Panc1 (cell line): ENCODE measurements at regions not wholly inside any gene's neighbourhood (a gene's known extent, or its start where the extent isn't known, plus 50 kb on each side); places are given as distances from the start of the nearest gene placed in this dataset.

Experiments
- ATAC-seq: fragments of 200-7000 bp; cut with Tn5 transposase; 2 replicates; pipeline ENCODE4 v1.9.1; 2020; ENCODE audit warnings: mild to moderate bottlenecking, moderate library complexity
- BruUV-seq: library from RNA; stranded (reverse); fragments of 400-500 nt; replicated peaks from 2 replicates; lab custom pipeline; 2021; lab: Mats Ljungman, UMichigan
- CTCF ChIA-PET: fragments of 300-600 bp; sonication (Branson Sonifier 250); formaldehyde crosslinking; loops from one replicate; lab custom pipeline; 2022; ENCODE audit warnings: antibody characterized with exemption; lab: Charles Lee
- POLR2A ChIA-PET: fragments of 300-600 bp; sonication (Branson Sonifier 250); formaldehyde crosslinking; loops from one replicate; lab custom pipeline; 2022; ENCODE audit warnings: antibody characterized with exemption; lab: Charles Lee
- DNase-seq: peaks from one replicate; pipeline ENCODE4 v3.0.0-alpha.2; 2010; ENCODE audit warnings: low read depth, low spot score
- H3K27ac ChIP-seq: 2 replicates; pipeline ENCODE4 v1.5.1; 2011; ENCODE audit warnings: mild to moderate bottlenecking, low read length, inconsistent platforms
- H3K27me3 ChIP-seq: fragments of 200-500 bp; sonication (Bioruptor generic); 2 replicates; pipeline ENCODE4 v1.6.0; 2014; ENCODE audit warnings: low read length, inconsistent platforms; ENCODE audit not compliant: control insufficient read depth, insufficient read depth
- H3K36me3 ChIP-seq: fragments of 200-500 bp; sonication (Bioruptor generic); 2 replicates; pipeline ENCODE4 v1.5.1; 2014; ENCODE audit warnings: inconsistent platforms, mild to moderate bottlenecking, low read length, moderate library complexity; ENCODE audit not compliant: control insufficient read depth, insufficient read depth
- H3K4me1 ChIP-seq: 2 replicates; pipeline ENCODE4 v1.5.1; 2011; ENCODE audit warnings: inconsistent platforms, mild to moderate bottlenecking, low read length, moderate library complexity; ENCODE audit not compliant: control insufficient read depth, insufficient read depth
- H3K4me3 ChIP-seq, 2 experiments: 2 replicates each; pipeline ENCODE4 v1.5.1; 2011 to 2012; ENCODE audit warnings: low read depth in 2 of 2, low read length in 2 of 2, mild to moderate bottlenecking in 2 of 2, inconsistent platforms in 1 of 2, moderate library complexity in 1 of 2
- H3K9me3 ChIP-seq: fragments of 200-500 bp; sonication (Bioruptor generic); 2 replicates; pipeline ENCODE4 v1.5.1; 2014; ENCODE audit warnings: low read depth, mild to moderate bottlenecking, inconsistent platforms, low read length, moderate library complexity; ENCODE audit not compliant: control insufficient read depth, insufficient read depth
- CTCF ChIP-seq: fragments of 450-650 bp; IDR thresholded peaks from 2 replicates; pipeline ENCODE4 v1.5.1; 2017; ENCODE audit warnings: mild to moderate bottlenecking
- POLR2AphosphoS5 ChIP-seq: IDR thresholded peaks from 2 replicates; pipeline ENCODE4 v1.6.1; 2012; ENCODE audit warnings: mild to moderate bottlenecking, low read depth, low read length, moderate library complexity
- SIN3A ChIP-seq: IDR thresholded peaks from 2 replicates; pipeline ENCODE4 v1.6.1; 2012; ENCODE audit warnings: low read depth, mild to moderate bottlenecking, low read length, moderate library complexity, borderline replicate concordance; ENCODE audit not compliant: insufficient read depth
- TCF7L2 ChIP-seq: IDR thresholded peaks from 2 replicates; pipeline ENCODE4 v1.6.1; 2011; ENCODE audit warnings: mild to moderate bottlenecking, low read depth, low read length, inconsistent platforms
- in situ Hi-C: cut with HindIII; loops from 2 replicates; pipeline ENCODE4 v1.10.0; 2016; ENCODE audit warnings: low sequenced_read_pairs, low pct_unique_long_range_greater_than_20kb
- intact Hi-C: fragments of 100-400 bp; cut with micrococcal nuclease; formaldehyde crosslinking; loops from one replicate; pipeline ENCODE4 v1.10.0; 2022; ENCODE audit not compliant: unreplicated experiment
- TF ChIP-seq, protein P1 (sequence below), 2 experiments: IDR thresholded peaks; 2 replicates each; pipeline ENCODE4 v1.6.1; 2011 to 2012; ENCODE audit warnings: low read depth in 2 of 2, control low read depth in 1 of 2, low read length in 1 of 2, mild to moderate bottlenecking in 1 of 2, moderate library complexity in 1 of 2; ENCODE audit not compliant: insufficient read depth in 1 of 2

DNA sequence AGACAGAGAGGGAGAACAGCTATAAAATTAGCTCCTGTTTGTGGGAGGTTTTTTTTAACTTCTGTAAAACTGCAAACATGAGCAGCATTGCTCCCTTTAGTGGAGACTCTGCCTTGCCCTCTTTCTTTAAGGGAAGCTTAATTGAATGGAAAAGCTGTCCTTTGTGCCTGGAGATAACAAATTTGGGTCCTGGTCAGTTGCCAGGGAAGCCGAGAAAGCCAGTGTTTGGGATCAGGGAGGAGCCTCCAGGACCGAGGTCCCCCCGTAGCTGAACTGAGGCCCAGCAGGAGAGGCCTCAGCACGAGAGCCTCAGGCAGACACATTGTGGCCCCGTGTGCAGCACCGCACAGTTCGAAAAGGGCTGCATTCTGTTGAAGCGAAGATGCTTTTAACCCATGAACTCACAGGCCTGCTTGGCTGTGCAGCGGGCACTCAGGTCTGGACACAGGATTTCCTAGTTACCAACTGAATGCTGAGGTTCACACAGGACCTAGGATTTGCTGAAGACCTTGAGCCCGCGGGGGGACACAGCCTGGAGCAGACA, 369.7 kb downstream of the DCDC2C start:
- no TSS peak for BruUV-seq
- no peak for DNase-seq
- CTCF ChIA-PET, result no interaction called here
- no peak for TF ChIP-seq SIN3A
- no peak for TF ChIP-seq TCF7L2
- no peak for TF ChIP-seq CTCF
- TF ChIP-seq, protein P1, sequence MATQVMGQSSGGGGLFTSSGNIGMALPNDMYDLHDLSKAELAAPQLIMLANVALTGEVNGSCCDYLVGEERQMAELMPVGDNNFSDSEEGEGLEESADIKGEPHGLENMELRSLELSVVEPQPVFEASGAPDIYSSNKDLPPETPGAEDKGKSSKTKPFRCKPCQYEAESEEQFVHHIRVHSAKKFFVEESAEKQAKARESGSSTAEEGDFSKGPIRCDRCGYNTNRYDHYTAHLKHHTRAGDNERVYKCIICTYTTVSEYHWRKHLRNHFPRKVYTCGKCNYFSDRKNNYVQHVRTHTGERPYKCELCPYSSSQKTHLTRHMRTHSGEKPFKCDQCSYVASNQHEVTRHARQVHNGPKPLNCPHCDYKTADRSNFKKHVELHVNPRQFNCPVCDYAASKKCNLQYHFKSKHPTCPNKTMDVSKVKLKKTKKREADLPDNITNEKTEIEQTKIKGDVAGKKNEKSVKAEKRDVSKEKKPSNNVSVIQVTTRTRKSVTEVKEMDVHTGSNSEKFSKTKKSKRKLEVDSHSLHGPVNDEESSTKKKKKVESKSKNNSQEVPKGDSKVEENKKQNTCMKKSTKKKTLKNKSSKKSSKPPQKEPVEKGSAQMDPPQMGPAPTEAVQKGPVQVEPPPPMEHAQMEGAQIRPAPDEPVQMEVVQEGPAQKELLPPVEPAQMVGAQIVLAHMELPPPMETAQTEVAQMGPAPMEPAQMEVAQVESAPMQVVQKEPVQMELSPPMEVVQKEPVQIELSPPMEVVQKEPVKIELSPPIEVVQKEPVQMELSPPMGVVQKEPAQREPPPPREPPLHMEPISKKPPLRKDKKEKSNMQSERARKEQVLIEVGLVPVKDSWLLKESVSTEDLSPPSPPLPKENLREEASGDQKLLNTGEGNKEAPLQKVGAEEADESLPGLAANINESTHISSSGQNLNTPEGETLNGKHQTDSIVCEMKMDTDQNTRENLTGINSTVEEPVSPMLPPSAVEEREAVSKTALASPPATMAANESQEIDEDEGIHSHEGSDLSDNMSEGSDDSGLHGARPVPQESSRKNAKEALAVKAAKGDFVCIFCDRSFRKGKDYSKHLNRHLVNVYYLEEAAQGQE (IDR thresholded peaks at IDR 0.05; ENCODE audit: insufficient read depth in 1 of 2, low read depth in 2 of 2, low read length in 1 of 2), result no peak
- no peak for TF ChIP-seq POLR2AphosphoS5
- Histone ChIP-seq H3K27me3 (no peaks in the 10 kb centered on the region), H3K4me3 (no peak overlapping the region), H3K36me3 (no peaks in the 10 kb centered on the region), H3K4me1 (no peaks in the 10 kb centered on the region), H3K9me3 (no peaks in the 10 kb centered on the region), H3K27ac (no peak overlapping the region)
- intact Hi-C loops (no loop called here), in situ Hi-C loops (no loop called here)
- no peak for ATAC-seq
- POLR2A ChIA-PET, result no interaction called here

DNA sequence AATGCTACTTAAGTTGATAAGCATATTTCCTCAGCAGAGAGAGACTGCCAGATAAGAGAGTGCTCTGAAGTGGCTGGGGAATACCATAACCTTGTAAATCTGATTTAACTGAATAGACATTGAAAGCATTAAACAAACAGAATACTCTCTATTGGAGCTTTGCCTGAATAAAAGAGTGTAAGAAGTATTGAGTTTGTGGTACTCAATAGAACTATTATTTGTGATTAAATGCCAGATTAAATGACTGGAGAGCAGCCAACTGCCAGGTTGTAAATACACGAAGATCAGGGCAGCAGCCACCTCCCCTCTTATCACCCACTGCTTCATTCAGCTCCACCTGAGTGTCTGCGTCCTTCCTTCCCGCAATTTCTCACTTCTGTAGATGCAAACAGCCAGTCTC, 373.6 kb downstream of the DCDC2C start:
- ATAC-seq (no peak), DNase-seq (no peak)
- no TSS peak for BruUV-seq
- CTCF ChIA-PET, result no interaction called here
- H3K4me3 ChIP-seq, result no peak overlapping the region
- no peaks in the 10 kb centered on the region for H3K36me3 ChIP-seq
- no peaks in the 10 kb centered on the region for H3K4me1 ChIP-seq
- TF ChIP-seq, protein P1 (IDR thresholded peaks at IDR 0.05; ENCODE audit: insufficient read depth in 1 of 2, low read depth in 2 of 2, low read length in 1 of 2), result no peak
- TF ChIP-seq POLR2AphosphoS5 (no peak), TCF7L2 (no peak), SIN3A (no peak), CTCF (no peak)
- no peak overlapping the region for H3K27ac ChIP-seq
- intact Hi-C loops, result no loop called here
- H3K27me3 ChIP-seq, result no peaks in the 10 kb centered on the region
- in situ Hi-C loops, result no loop called here
- POLR2A ChIA-PET, result no interaction called here
- H3K9me3 ChIP-seq, result no peaks in the 10 kb centered on the region
